GM12891 (cell line): ENCODE measurements at regions not wholly inside any gene's neighbourhood (a gene's known extent, or its start where the extent isn't known, plus 50 kb on each side); places are given as distances from the start of the nearest gene placed in this dataset.

Experiments
- PAX5 ChIP-seq: IDR thresholded peaks from 2 replicates; pipeline ENCODE4 v1.6.1; 2011; ENCODE audit warnings: low read length, moderate library complexity, mild to moderate bottlenecking; ENCODE audit not compliant: insufficient read depth, severe bottlenecking
- POLR2A ChIP-seq: IDR thresholded peaks from 2 replicates; pipeline ENCODE4 v1.6.1; 2011; ENCODE audit warnings: low read depth, low read length, control low read depth
- POLR2AphosphoS5 ChIP-seq: IDR thresholded peaks from 2 replicates; pipeline ENCODE4 v1.6.1; 2011; ENCODE audit warnings: low read depth, low read length, control low read depth
- POU2F2 ChIP-seq: IDR thresholded peaks from 2 replicates; pipeline ENCODE4 v1.6.1; 2011; ENCODE audit warnings: low read depth, mild to moderate bottlenecking, control low read depth, low read length, moderate library complexity
- TAF1 ChIP-seq: IDR thresholded peaks from 2 replicates; pipeline ENCODE4 v1.6.1; 2011; ENCODE audit warnings: low read depth, low read length, control low read depth

GRCh38 chr2:2787301-2787907, 456.3 kb upstream of the MYT1L start:
- TF ChIP-seq POLR2A (no peak), POU2F2 (no peak), POLR2AphosphoS5 (no peak), TAF1 (no peak), PAX5 (no peak)
